ENCODE measurements at regions not wholly inside any gene's neighbourhood (a gene's known extent, or its start where the extent isn't known, plus 50 kb on each side); places are given as distances from the start of the nearest gene placed in this dataset.

- ATAC-seq: no peak
- intact Hi-C loops (cut with DNase I, micrococcal nuclease): no loop called here
- DNase-seq: no peak
Observed at GRCh38 chr2:106572541-106573450, 85.6 kb downstream of the CD8B2 start.

GRCh38 chr2:106573773-106574172 is 86.6 kb downstream of the CD8B2 start:
- no peak for DNase-seq
- ATAC-seq: no peak

GRCh38 chr2:106575955-106576354 is 88.8 kb downstream of the CD8B2 start:
- intact Hi-C loops (cut with DNase I, micrococcal nuclease): no loop called here
- ATAC-seq: no peak

More at GRCh38 chr2:106573773-106574172, 86.6 kb downstream of the CD8B2 start:
- intact Hi-C loops (cut with DNase I, micrococcal nuclease): no loop called here

GRCh38 chr2:106577255-106577651 is 90.1 kb downstream of the CD8B2 start:
- intact Hi-C loops (cut with DNase I, micrococcal nuclease): no loop called here
- DNase-seq: no peak
- no peak for ATAC-seq

More at GRCh38 chr2:106575955-106576354, 88.8 kb downstream of the CD8B2 start:
- DNase-seq: no peak

- intact Hi-C loops (cut with DNase I, micrococcal nuclease): loop anchor here in 1 of 2 donors (10.0 kb wide), 1 partner anchor 475 kb away; no protein-coding TSS in a partner anchor
- no peak for DNase-seq
- ATAC-seq: no peak
Observed at GRCh38 chr2:106579750-106580197, 92.6 kb downstream of the CD8B2 start.

GRCh38 chr2:106580241-106580640 is 93.1 kb downstream of the CD8B2 start:
- no peak for DNase-seq

GRCh38 chr2:106581328-106581727 is 94.2 kb downstream of the CD8B2 start:
- intact Hi-C loops (cut with DNase I, micrococcal nuclease): loop anchor here in 1 of 2 donors (10.0 kb wide), 1 partner anchor 477 kb away; no protein-coding TSS in a partner anchor
- no peak for ATAC-seq

More at GRCh38 chr2:106580241-106580640, 93.1 kb downstream of the CD8B2 start:
- no peak for ATAC-seq
- intact Hi-C loops (cut with DNase I, micrococcal nuclease): loop anchor here in 1 of 2 donors (10.0 kb wide), 1 partner anchor 475 kb away; no protein-coding TSS in a partner anchor

GRCh38 chr2:106581755-106582147 is 94.6 kb downstream of the CD8B2 start:
- ATAC-seq (no peak), DNase-seq (no peak)
- intact Hi-C loops (cut with DNase I, micrococcal nuclease): loop anchor here in 1 of 2 donors (10.0 kb wide), 1 partner anchor 477 kb away; no protein-coding TSS in a partner anchor

More at GRCh38 chr2:106581328-106581727, 94.2 kb downstream of the CD8B2 start:
- DNase-seq: no peak

GRCh38 chr2:106582148-106583143 is 95.3 kb downstream of the CD8B2 start:
- DNase-seq (peak; percentile 63 to 66), ATAC-seq (peak; percentile 94)
- intact Hi-C loops (cut with DNase I, micrococcal nuclease): loop anchor here in 1 of 2 donors (10.0 kb wide), 1 partner anchor 478 kb away; no protein-coding TSS in a partner anchor

GRCh38 chr2:106584304-106584954 is 97.3 kb downstream of the CD8B2 start:
- intact Hi-C loops (cut with DNase I, micrococcal nuclease): loop anchor here in 1 of 2 donors (10.0 kb wide), 1 partner anchor 480 kb away; no protein-coding TSS in a partner anchor
- DNase-seq: no peak
- ATAC-seq: no peak

- ATAC-seq (no peak), DNase-seq (no peak)
Observed at GRCh38 chr2:106596844-106597243, 109.7 kb downstream of the CD8B2 start.

GRCh38 chr2:106599540-106599939 is 112.4 kb downstream of the CD8B2 start:
- no peak for ATAC-seq
- no peak for DNase-seq
- intact Hi-C loops (cut with DNase I, micrococcal nuclease): no loop called here

More at GRCh38 chr2:106596844-106597243, 109.7 kb downstream of the CD8B2 start:
- intact Hi-C loops (cut with DNase I, micrococcal nuclease): no loop called here

- ATAC-seq (no peak), DNase-seq (no peak)
- intact Hi-C loops (cut with DNase I, micrococcal nuclease): no loop called here
Observed at GRCh38 chr2:106602042-106602441, 114.9 kb downstream of the CD8B2 start.

GRCh38 chr2:106606652-106607051 is 119.5 kb downstream of the CD8B2 start:
- ATAC-seq: no peak
- DNase-seq: no peak
- intact Hi-C loops (cut with DNase I, micrococcal nuclease): no loop called here

GRCh38 chr2:106607371-106607770 is 120.2 kb downstream of the CD8B2 start:
- ATAC-seq (peak; percentile 94), DNase-seq (peak in 1 of 2 donors; percentile 40)

GRCh38 chr2:106609780-106610179 is 122.6 kb downstream of the CD8B2 start:
- no peak for DNase-seq
- ATAC-seq: peak; percentile 58
- intact Hi-C loops (cut with DNase I, micrococcal nuclease): no loop called here

More at GRCh38 chr2:106607371-106607770, 120.2 kb downstream of the CD8B2 start:
- intact Hi-C loops (cut with DNase I, micrococcal nuclease): no loop called here

GRCh38 chr2:106614511-106615291 is 127.5 kb downstream of the CD8B2 start:
- DNase-seq: peak; percentile 15 to 45
- ATAC-seq: peak; percentile 90
- intact Hi-C loops (cut with DNase I, micrococcal nuclease): no loop called here
